ENCODE measurements at regions not wholly inside any gene's neighbourhood (a gene's known extent, or its start where the extent isn't known, plus 50 kb on each side); places are given as distances from the start of the nearest gene placed in this dataset.

GRCh38 chr12:25864306-25865276 lies 93.9 kb upstream of the RASSF8 start:
- TF ChIP-seq, protein P1, sequence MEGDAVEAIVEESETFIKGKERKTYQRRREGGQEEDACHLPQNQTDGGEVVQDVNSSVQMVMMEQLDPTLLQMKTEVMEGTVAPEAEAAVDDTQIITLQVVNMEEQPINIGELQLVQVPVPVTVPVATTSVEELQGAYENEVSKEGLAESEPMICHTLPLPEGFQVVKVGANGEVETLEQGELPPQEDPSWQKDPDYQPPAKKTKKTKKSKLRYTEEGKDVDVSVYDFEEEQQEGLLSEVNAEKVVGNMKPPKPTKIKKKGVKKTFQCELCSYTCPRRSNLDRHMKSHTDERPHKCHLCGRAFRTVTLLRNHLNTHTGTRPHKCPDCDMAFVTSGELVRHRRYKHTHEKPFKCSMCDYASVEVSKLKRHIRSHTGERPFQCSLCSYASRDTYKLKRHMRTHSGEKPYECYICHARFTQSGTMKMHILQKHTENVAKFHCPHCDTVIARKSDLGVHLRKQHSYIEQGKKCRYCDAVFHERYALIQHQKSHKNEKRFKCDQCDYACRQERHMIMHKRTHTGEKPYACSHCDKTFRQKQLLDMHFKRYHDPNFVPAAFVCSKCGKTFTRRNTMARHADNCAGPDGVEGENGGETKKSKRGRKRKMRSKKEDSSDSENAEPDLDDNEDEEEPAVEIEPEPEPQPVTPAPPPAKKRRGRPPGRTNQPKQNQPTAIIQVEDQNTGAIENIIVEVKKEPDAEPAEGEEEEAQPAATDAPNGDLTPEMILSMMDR (IDR thresholded peaks at IDR 0.05; ENCODE audit: low read length), result no peak
- no peak for TF ChIP-seq EZH2 (optimal IDR thresholded peaks at IDR 0.05; ENCODE audit: low read depth, low read length)
- no peak for TF ChIP-seq EZH2phosphoT487 (IDR thresholded peaks at IDR 0.05; ENCODE audit: low read length)

Data from MM.1S (cell line).